ENCODE measurements at regions not wholly inside any gene's neighbourhood (a gene's known extent, or its start where the extent isn't known, plus 50 kb on each side); places are given as distances from the start of the nearest gene placed in this dataset.

- TF ChIP-seq, protein P1, sequence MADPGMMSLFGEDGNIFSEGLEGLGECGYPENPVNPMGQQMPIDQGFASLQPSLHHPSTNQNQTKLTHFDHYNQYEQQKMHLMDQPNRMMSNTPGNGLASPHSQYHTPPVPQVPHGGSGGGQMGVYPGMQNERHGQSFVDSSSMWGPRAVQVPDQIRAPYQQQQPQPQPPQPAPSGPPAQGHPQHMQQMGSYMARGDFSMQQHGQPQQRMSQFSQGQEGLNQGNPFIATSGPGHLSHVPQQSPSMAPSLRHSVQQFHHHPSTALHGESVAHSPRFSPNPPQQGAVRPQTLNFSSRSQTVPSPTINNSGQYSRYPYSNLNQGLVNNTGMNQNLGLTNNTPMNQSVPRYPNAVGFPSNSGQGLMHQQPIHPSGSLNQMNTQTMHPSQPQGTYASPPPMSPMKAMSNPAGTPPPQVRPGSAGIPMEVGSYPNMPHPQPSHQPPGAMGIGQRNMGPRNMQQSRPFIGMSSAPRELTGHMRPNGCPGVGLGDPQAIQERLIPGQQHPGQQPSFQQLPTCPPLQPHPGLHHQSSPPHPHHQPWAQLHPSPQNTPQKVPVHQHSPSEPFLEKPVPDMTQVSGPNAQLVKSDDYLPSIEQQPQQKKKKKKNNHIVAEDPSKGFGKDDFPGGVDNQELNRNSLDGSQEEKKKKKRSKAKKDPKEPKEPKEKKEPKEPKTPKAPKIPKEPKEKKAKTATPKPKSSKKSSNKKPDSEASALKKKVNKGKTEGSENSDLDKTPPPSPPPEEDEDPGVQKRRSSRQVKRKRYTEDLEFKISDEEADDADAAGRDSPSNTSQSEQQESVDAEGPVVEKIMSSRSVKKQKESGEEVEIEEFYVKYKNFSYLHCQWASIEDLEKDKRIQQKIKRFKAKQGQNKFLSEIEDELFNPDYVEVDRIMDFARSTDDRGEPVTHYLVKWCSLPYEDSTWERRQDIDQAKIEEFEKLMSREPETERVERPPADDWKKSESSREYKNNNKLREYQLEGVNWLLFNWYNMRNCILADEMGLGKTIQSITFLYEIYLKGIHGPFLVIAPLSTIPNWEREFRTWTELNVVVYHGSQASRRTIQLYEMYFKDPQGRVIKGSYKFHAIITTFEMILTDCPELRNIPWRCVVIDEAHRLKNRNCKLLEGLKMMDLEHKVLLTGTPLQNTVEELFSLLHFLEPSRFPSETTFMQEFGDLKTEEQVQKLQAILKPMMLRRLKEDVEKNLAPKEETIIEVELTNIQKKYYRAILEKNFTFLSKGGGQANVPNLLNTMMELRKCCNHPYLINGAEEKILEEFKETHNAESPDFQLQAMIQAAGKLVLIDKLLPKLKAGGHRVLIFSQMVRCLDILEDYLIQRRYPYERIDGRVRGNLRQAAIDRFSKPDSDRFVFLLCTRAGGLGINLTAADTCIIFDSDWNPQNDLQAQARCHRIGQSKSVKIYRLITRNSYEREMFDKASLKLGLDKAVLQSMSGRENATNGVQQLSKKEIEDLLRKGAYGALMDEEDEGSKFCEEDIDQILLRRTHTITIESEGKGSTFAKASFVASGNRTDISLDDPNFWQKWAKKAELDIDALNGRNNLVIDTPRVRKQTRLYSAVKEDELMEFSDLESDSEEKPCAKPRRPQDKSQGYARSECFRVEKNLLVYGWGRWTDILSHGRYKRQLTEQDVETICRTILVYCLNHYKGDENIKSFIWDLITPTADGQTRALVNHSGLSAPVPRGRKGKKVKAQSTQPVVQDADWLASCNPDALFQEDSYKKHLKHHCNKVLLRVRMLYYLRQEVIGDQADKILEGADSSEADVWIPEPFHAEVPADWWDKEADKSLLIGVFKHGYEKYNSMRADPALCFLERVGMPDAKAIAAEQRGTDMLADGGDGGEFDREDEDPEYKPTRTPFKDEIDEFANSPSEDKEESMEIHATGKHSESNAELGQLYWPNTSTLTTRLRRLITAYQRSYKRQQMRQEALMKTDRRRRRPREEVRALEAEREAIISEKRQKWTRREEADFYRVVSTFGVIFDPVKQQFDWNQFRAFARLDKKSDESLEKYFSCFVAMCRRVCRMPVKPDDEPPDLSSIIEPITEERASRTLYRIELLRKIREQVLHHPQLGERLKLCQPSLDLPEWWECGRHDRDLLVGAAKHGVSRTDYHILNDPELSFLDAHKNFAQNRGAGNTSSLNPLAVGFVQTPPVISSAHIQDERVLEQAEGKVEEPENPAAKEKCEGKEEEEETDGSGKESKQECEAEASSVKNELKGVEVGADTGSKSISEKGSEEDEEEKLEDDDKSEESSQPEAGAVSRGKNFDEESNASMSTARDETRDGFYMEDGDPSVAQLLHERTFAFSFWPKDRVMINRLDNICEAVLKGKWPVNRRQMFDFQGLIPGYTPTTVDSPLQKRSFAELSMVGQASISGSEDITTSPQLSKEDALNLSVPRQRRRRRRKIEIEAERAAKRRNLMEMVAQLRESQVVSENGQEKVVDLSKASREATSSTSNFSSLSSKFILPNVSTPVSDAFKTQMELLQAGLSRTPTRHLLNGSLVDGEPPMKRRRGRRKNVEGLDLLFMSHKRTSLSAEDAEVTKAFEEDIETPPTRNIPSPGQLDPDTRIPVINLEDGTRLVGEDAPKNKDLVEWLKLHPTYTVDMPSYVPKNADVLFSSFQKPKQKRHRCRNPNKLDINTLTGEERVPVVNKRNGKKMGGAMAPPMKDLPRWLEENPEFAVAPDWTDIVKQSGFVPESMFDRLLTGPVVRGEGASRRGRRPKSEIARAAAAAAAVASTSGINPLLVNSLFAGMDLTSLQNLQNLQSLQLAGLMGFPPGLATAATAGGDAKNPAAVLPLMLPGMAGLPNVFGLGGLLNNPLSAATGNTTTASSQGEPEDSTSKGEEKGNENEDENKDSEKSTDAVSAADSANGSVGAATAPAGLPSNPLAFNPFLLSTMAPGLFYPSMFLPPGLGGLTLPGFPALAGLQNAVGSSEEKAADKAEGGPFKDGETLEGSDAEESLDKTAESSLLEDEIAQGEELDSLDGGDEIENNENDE (IDR thresholded peaks at IDR 0.05; ENCODE audit: insufficient replicate concordance, low read length): no peak
- TF ChIP-seq TEAD4 (IDR thresholded peaks at IDR 0.05; ENCODE audit: low read depth, low read length) (no peak), CTBP2 (IDR thresholded peaks at IDR 0.05; ENCODE audit: borderline replicate concordance, insufficient read depth, insufficient read length, low read length) (no peak), CREB1 (IDR thresholded peaks at IDR 0.05) (no peak), MAFK (IDR thresholded peaks at IDR 0.05; ENCODE audit: low read depth, low read length) (no peak), CBX8 (IDR thresholded peaks at IDR 0.05; ENCODE audit: borderline replicate concordance, low read depth, low read length) (no peak), POU5F1 (IDR thresholded peaks at IDR 0.05; ENCODE audit: low read depth, low read length) (no peak)
- TF ChIP-seq, protein P2, sequence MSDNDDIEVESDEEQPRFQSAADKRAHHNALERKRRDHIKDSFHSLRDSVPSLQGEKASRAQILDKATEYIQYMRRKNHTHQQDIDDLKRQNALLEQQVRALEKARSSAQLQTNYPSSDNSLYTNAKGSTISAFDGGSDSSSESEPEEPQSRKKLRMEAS (IDR thresholded peaks at IDR 0.05): no peak
Observed at GRCh38 chr15:77778802-77779201, 146.1 kb upstream of the LINGO1 start (continued).

All from H1 (cell line).